ENCODE measurements at regions not wholly inside any gene's neighbourhood (a gene's known extent, or its start where the extent isn't known, plus 50 kb on each side); places are given as distances from the start of the nearest gene placed in this dataset.

- POLR2A ChIA-PET, result no interaction called here
- intact Hi-C loops (cut with DNase I, micrococcal nuclease), result no loop called here
- no peaks in the 10 kb centered on the region for H3K9me3 Mint-ChIP-seq (ENCODE audit: low read depth)
- no peaks in the 10 kb centered on the region for H3K36me3 Mint-ChIP-seq (ENCODE audit: low read depth)
- ATAC-seq (no peak), DNase-seq (no peak)
- no peak overlapping the region for H3K27ac Mint-ChIP-seq
- H3K4me3 Mint-ChIP-seq, result no peak overlapping the region
- no peaks in the 10 kb centered on the region for H3K4me1 Mint-ChIP-seq
- H3K27me3 Mint-ChIP-seq, result no peaks in the 10 kb centered on the region
- CTCF ChIA-PET, result no interaction called here
Observed at GRCh38 chr2:183604065-183604464, 479.8 kb downstream of the NUP35 start.

GRCh38 chr2:183605440-183605839 lies 481.2 kb downstream of the NUP35 start:
- ChIA-PET POLR2A (no interaction called here), CTCF (no interaction called here)

GRCh38 chr2:183606022-183606717 lies 481.9 kb downstream of the NUP35 start:
- CTCF ChIA-PET, result no interaction called here
- H3K27ac Mint-ChIP-seq, result no peak overlapping the region
- H3K4me3 Mint-ChIP-seq, result no peak overlapping the region
- intact Hi-C loops (cut with DNase I, micrococcal nuclease), result no loop called here
- no peak for ATAC-seq
- no peaks in the 10 kb centered on the region for H3K4me1 Mint-ChIP-seq
- POLR2A ChIA-PET, result no interaction called here
- no peak for DNase-seq
- H3K9me3 Mint-ChIP-seq (ENCODE audit: low read depth), result no peaks in the 10 kb centered on the region
- no peaks in the 10 kb centered on the region for H3K36me3 Mint-ChIP-seq (ENCODE audit: low read depth)
- no peaks in the 10 kb centered on the region for H3K27me3 Mint-ChIP-seq

More at GRCh38 chr2:183605440-183605839, 481.2 kb downstream of the NUP35 start:
- ATAC-seq, result no peak
- Mint-ChIP-seq H3K36me3 (ENCODE audit: low read depth) (no peaks in the 10 kb centered on the region), H3K27ac (no peak overlapping the region), H3K9me3 (ENCODE audit: low read depth) (no peaks in the 10 kb centered on the region), H3K4me3 (no peak overlapping the region), H3K4me1 (no peaks in the 10 kb centered on the region), H3K27me3 (no peaks in the 10 kb centered on the region)
- intact Hi-C loops (cut with DNase I, micrococcal nuclease), result no loop called here
- no peak for DNase-seq

GRCh38 chr2:183606718-183607085 lies 482.5 kb downstream of the NUP35 start:
- POLR2A ChIA-PET, result no interaction called here
- no peaks in the 10 kb centered on the region for H3K36me3 Mint-ChIP-seq (ENCODE audit: low read depth)
- no peaks in the 10 kb centered on the region for H3K27me3 Mint-ChIP-seq
- no peaks in the 10 kb centered on the region for H3K9me3 Mint-ChIP-seq (ENCODE audit: low read depth)
- H3K27ac Mint-ChIP-seq, result no peak overlapping the region
- intact Hi-C loops (cut with DNase I, micrococcal nuclease), result no loop called here
- ATAC-seq (no peak), DNase-seq (no peak)
- CTCF ChIA-PET, result no interaction called here
- H3K4me1 Mint-ChIP-seq, result no peaks in the 10 kb centered on the region
- no peak overlapping the region for H3K4me3 Mint-ChIP-seq

GRCh38 chr2:183607995-183608394 lies 483.8 kb downstream of the NUP35 start:
- H3K36me3 Mint-ChIP-seq (ENCODE audit: low read depth), result no peaks in the 10 kb centered on the region
- intact Hi-C loops (cut with DNase I, micrococcal nuclease), result no loop called here
- no peaks in the 10 kb centered on the region for H3K27me3 Mint-ChIP-seq
- no peaks in the 10 kb centered on the region for H3K9me3 Mint-ChIP-seq (ENCODE audit: low read depth)
- DNase-seq, result no peak
- no peak for ATAC-seq
- CTCF ChIA-PET, result no interaction called here
- H3K4me3 Mint-ChIP-seq, result no peak overlapping the region
- H3K4me1 Mint-ChIP-seq, result no peaks in the 10 kb centered on the region
- no peak overlapping the region for H3K27ac Mint-ChIP-seq
- POLR2A ChIA-PET, result no interaction called here

GRCh38 chr2:183608747-183609146 lies 484.5 kb downstream of the NUP35 start:
- Mint-ChIP-seq H3K4me1 (no peaks in the 10 kb centered on the region), H3K4me3 (no peak overlapping the region), H3K27me3 (no peaks in the 10 kb centered on the region), H3K36me3 (ENCODE audit: low read depth) (no peaks in the 10 kb centered on the region), H3K9me3 (ENCODE audit: low read depth) (no peaks in the 10 kb centered on the region), H3K27ac (no peak overlapping the region)
- DNase-seq (no peak), ATAC-seq (no peak)
- POLR2A ChIA-PET, result no interaction called here
- intact Hi-C loops (cut with DNase I, micrococcal nuclease), result no loop called here
- CTCF ChIA-PET, result no interaction called here

GRCh38 chr2:183610724-183611123 lies 486.5 kb downstream of the NUP35 start:
- H3K4me3 Mint-ChIP-seq, result no peak overlapping the region
- no peak for DNase-seq
- H3K36me3 Mint-ChIP-seq (ENCODE audit: low read depth), result no peaks in the 10 kb centered on the region
- ChIA-PET CTCF (no interaction called here), POLR2A (no interaction called here)
- no peak for ATAC-seq
- intact Hi-C loops (cut with DNase I, micrococcal nuclease), result no loop called here
- no peaks in the 10 kb centered on the region for H3K9me3 Mint-ChIP-seq (ENCODE audit: low read depth)
- no peak overlapping the region for H3K27ac Mint-ChIP-seq
- no peaks in the 10 kb centered on the region for H3K27me3 Mint-ChIP-seq
- no peaks in the 10 kb centered on the region for H3K4me1 Mint-ChIP-seq

- ChIA-PET CTCF (no interaction called here), POLR2A (no interaction called here)
- Mint-ChIP-seq H3K4me1 (no peaks in the 10 kb centered on the region), H3K27me3 (no peaks in the 10 kb centered on the region), H3K27ac (no peak overlapping the region), H3K9me3 (ENCODE audit: low read depth) (peaks cover 12% of the 10 kb centered on the region), H3K36me3 (ENCODE audit: low read depth) (no peaks in the 10 kb centered on the region), H3K4me3 (no peak overlapping the region)
- intact Hi-C loops (cut with DNase I, micrococcal nuclease), result no loop called here
- DNase-seq, result no peak
- no peak for ATAC-seq
Observed at GRCh38 chr2:183614799-183615435, 490.7 kb downstream of the NUP35 start.

GRCh38 chr2:183623227-183623626 lies 499.0 kb downstream of the NUP35 start:
- CTCF ChIA-PET, result no interaction called here
- Mint-ChIP-seq H3K9me3 (ENCODE audit: low read depth) (peaks cover 10% of the 10 kb centered on the region), H3K27me3 (no peaks in the 10 kb centered on the region)

GRCh38 chr2:183630964-183631363 lies 506.7 kb downstream of the NUP35 start:
- ATAC-seq, result no peak
- Mint-ChIP-seq H3K9me3 (ENCODE audit: low read depth) (peaks cover 8% of the 10 kb centered on the region), H3K4me3 (no peak overlapping the region), H3K4me1 (no peaks in the 10 kb centered on the region), H3K36me3 (ENCODE audit: low read depth) (no peaks in the 10 kb centered on the region), H3K27me3 (no peaks in the 10 kb centered on the region), H3K27ac (no peak overlapping the region)
- intact Hi-C loops (cut with DNase I, micrococcal nuclease), result no loop called here
- no peak for DNase-seq
- CTCF ChIA-PET, result no interaction called here
- POLR2A ChIA-PET, result no interaction called here

More at GRCh38 chr2:183623227-183623626, 499.0 kb downstream of the NUP35 start:
- DNase-seq (no peak), ATAC-seq (no peak)
- intact Hi-C loops (cut with DNase I, micrococcal nuclease), result no loop called here
- Mint-ChIP-seq H3K27ac (no peak overlapping the region), H3K4me1 (no peaks in the 10 kb centered on the region), H3K36me3 (ENCODE audit: low read depth) (no peaks in the 10 kb centered on the region), H3K4me3 (no peak overlapping the region)
- POLR2A ChIA-PET, result no interaction called here

- POLR2A ChIA-PET, result no interaction called here
- CTCF ChIA-PET, result no interaction called here
- DNase-seq, result no peak
- no peaks in the 10 kb centered on the region for H3K4me1 Mint-ChIP-seq
- no peaks in the 10 kb centered on the region for H3K36me3 Mint-ChIP-seq (ENCODE audit: low read depth)
- intact Hi-C loops (cut with DNase I, micrococcal nuclease), result no loop called here
- no peak overlapping the region for H3K4me3 Mint-ChIP-seq
- H3K27me3 Mint-ChIP-seq, result no peaks in the 10 kb centered on the region
- H3K27ac Mint-ChIP-seq, result no peak overlapping the region
- H3K9me3 Mint-ChIP-seq (ENCODE audit: low read depth), result peaks cover 12% of the 10 kb centered on the region
- ATAC-seq, result no peak
Observed at GRCh38 chr2:183656121-183656520, 531.9 kb downstream of the NUP35 start.

GRCh38 chr2:183665425-183665824 lies 541.2 kb downstream of the NUP35 start:
- H3K36me3 Mint-ChIP-seq (ENCODE audit: low read depth), result no peaks in the 10 kb centered on the region
- H3K4me1 Mint-ChIP-seq, result no peaks in the 10 kb centered on the region
- ChIA-PET CTCF (no interaction called here), POLR2A (no interaction called here)
- no peak for DNase-seq
- no peaks in the 10 kb centered on the region for H3K27me3 Mint-ChIP-seq
- H3K4me3 Mint-ChIP-seq, result no peak overlapping the region
- intact Hi-C loops (cut with DNase I, micrococcal nuclease), result no loop called here
- no peak overlapping the region for H3K27ac Mint-ChIP-seq
- H3K9me3 Mint-ChIP-seq (ENCODE audit: low read depth), result peaks cover 6% of the 10 kb centered on the region
- ATAC-seq, result no peak

- H3K27me3 Mint-ChIP-seq, result no peaks in the 10 kb centered on the region
- CTCF ChIA-PET, result no interaction called here
- intact Hi-C loops (cut with DNase I, micrococcal nuclease), result no loop called here
- POLR2A ChIA-PET, result no interaction called here
- H3K4me1 Mint-ChIP-seq, result no peaks in the 10 kb centered on the region
- no peak overlapping the region for H3K4me3 Mint-ChIP-seq
- no peak overlapping the region for H3K27ac Mint-ChIP-seq
- no peaks in the 10 kb centered on the region for H3K36me3 Mint-ChIP-seq (ENCODE audit: low read depth)
- no peak for DNase-seq
- H3K9me3 Mint-ChIP-seq (ENCODE audit: low read depth), result peaks cover 3% of the 10 kb centered on the region
- ATAC-seq, result no peak
Observed at GRCh38 chr2:183666031-183666430, 541.8 kb downstream of the NUP35 start.

Data from activated CD4-positive, alpha-beta T cell treated with anti-CD3 and anti-CD28 coated beads for 36 hours (primary cell).